Tibial nerve (tissue), 4 donors: ENCODE measurements at regions not wholly inside any gene's neighbourhood (a gene's known extent, or its start where the extent isn't known, plus 50 kb on each side); places are given as distances from the start of the nearest gene placed in this dataset.

Experiments used
- CTCF ChIP-seq, 5 experiments: fragments of 200-600 bp in 3 of 5; fragments of 450-650 bp in 2 of 5; sonication (generic) in 3 of 5; IDR thresholded peaks; one replicate each; pipeline ENCODE4 v1.5.1; 2016 to 2019; ENCODE audit warnings: antibody characterized with exemption in 5 of 5, mild to moderate bottlenecking in 3 of 5, moderate library complexity in 2 of 5
- EP300 ChIP-seq, 2 donors: sonication (generic); formaldehyde crosslinking; IDR thresholded peaks; one replicate each; pipeline ENCODE4 v1.6.1; 2017; ENCODE audit warnings: antibody characterized with exemption in 2 of 2, mild to moderate bottlenecking in 1 of 2
- POLR2A ChIP-seq, 2 donors: fragments of 450-650 bp; IDR thresholded peaks; one replicate each; pipeline ENCODE4 v1.6.1; 2017; ENCODE audit warnings: antibody characterized with exemption in 2 of 2, mild to moderate bottlenecking in 2 of 2, moderate library complexity in 2 of 2

DNA sequence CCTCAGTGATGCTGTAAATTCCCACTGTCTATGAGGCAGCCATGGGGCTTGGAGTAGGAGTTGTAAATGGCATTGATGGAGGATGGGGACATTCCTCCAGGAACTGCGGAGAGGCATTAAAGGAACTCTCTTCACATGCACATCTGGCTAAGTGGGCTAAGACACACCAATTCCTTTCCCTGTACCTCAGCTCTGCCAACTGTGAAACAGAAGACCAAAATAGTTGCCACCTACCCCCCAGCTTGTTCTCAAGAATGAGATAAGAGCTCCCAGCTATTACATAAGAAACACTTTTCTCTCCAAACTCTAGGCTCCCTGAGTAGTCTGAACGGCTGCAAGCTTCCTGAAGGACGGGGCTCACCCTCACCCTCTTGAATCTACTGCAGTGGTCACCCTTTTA, 144.6 kb upstream of the SLC30A5 start:
- TF ChIP-seq CTCF (IDR thresholded peaks at IDR 0.05) (no peak), EP300 (IDR thresholded peaks at IDR 0.05) (no peak), POLR2A (IDR thresholded peaks at IDR 0.05) (no peak)
